ENCODE measurements at regions not wholly inside any gene's neighbourhood (a gene's known extent, or its start where the extent isn't known, plus 50 kb on each side); places are given as distances from the start of the nearest gene placed in this dataset.

GRCh38 chr18:22494771-22495170, 77.1 kb upstream of the CTAGE1 start:
- TF ChIP-seq, protein P1, sequence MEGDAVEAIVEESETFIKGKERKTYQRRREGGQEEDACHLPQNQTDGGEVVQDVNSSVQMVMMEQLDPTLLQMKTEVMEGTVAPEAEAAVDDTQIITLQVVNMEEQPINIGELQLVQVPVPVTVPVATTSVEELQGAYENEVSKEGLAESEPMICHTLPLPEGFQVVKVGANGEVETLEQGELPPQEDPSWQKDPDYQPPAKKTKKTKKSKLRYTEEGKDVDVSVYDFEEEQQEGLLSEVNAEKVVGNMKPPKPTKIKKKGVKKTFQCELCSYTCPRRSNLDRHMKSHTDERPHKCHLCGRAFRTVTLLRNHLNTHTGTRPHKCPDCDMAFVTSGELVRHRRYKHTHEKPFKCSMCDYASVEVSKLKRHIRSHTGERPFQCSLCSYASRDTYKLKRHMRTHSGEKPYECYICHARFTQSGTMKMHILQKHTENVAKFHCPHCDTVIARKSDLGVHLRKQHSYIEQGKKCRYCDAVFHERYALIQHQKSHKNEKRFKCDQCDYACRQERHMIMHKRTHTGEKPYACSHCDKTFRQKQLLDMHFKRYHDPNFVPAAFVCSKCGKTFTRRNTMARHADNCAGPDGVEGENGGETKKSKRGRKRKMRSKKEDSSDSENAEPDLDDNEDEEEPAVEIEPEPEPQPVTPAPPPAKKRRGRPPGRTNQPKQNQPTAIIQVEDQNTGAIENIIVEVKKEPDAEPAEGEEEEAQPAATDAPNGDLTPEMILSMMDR (IDR thresholded peaks at IDR 0.05 in 2 of 3, conservative IDR thresholded peaks at IDR 0.05 in 1 of 3; ENCODE audit: control insufficient read depth in 2 of 3, extremely low read depth in 1 of 3, insufficient read depth in 1 of 3, low read depth in 3 of 3, low read length in 3 of 3), result no peak
- TF ChIP-seq, protein P2, sequence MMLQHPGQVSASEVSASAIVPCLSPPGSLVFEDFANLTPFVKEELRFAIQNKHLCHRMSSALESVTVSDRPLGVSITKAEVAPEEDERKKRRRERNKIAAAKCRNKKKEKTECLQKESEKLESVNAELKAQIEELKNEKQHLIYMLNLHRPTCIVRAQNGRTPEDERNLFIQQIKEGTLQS (IDR thresholded peaks at IDR 0.05; ENCODE audit: borderline replicate concordance, extremely low read depth, low read depth, low read length), result no peak
- no peak for TF ChIP-seq ATF2 (IDR thresholded peaks at IDR 0.05; ENCODE audit: low read length)
- no peak for TF ChIP-seq ASH2L (IDR thresholded peaks at IDR 0.05; ENCODE audit: borderline replicate concordance, low read depth)
- no peak for TF ChIP-seq RAD51 (IDR thresholded peaks at IDR 0.05)
- no peak for TF ChIP-seq ATF7 (IDR thresholded peaks at IDR 0.05; ENCODE audit: low read depth)
- TF ChIP-seq EZH2 (IDR thresholded peaks at IDR 0.05; ENCODE audit: borderline replicate concordance, control insufficient read depth, low read depth, low read length), result no peak
- no peak for TF ChIP-seq RAD21 (IDR thresholded peaks at IDR 0.05; ENCODE audit: insufficient read depth, low read depth, low read length)
- no peak for TF ChIP-seq ZZZ3 (IDR thresholded peaks at IDR 0.05; ENCODE audit: control insufficient read depth, insufficient read length, low read depth)
- no peak for TF ChIP-seq NR2C2 (IDR thresholded peaks at IDR 0.05; ENCODE audit: borderline replicate concordance, control insufficient read depth, insufficient read length, low read depth)
- TF ChIP-seq SRF (IDR thresholded peaks at IDR 0.05; ENCODE audit: low read depth in 2 of 2, low read length in 2 of 2), result no peak
- TF ChIP-seq, protein P3, sequence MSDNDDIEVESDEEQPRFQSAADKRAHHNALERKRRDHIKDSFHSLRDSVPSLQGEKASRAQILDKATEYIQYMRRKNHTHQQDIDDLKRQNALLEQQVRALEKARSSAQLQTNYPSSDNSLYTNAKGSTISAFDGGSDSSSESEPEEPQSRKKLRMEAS (IDR thresholded peaks at IDR 0.05; ENCODE audit: low read depth, low read length), result no peak

Data from GM12878 (cell line).